RPMI8226 (cell line): ENCODE measurements at regions not wholly inside any gene's neighbourhood (a gene's known extent, or its start where the extent isn't known, plus 50 kb on each side); places are given as distances from the start of the nearest gene placed in this dataset.
"Not testable (repeated sequence)": the region's sequence is repeated elsewhere in the genome, so short reads cannot be mapped to it uniquely, and the experiment has no call there.

Source experiments
- DNase-seq: peaks from one replicate; pipeline ENCODE4 v3.0.0-alpha.2; 2015

DNA sequence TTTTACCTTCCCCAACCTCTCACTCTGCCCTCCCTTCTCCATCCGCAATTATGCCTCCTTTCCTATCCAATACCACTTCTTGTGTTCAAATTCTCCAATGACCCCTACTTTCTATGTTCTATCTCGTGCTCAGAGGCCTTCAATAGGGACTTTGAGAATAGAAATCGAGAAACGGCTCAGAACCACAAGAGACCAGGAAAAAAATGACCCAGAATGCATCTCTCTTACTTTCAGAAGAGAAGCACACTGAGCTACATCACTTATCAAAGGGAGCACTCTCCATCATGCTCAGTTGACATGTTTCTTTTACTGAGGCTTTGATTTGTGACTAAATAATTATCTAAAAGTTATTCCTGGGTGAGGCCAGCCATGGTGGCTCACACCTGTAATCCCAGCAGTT lies 162.4 kb upstream of the PRICKLE2 start:
- DNase-seq = no peak

DNA sequence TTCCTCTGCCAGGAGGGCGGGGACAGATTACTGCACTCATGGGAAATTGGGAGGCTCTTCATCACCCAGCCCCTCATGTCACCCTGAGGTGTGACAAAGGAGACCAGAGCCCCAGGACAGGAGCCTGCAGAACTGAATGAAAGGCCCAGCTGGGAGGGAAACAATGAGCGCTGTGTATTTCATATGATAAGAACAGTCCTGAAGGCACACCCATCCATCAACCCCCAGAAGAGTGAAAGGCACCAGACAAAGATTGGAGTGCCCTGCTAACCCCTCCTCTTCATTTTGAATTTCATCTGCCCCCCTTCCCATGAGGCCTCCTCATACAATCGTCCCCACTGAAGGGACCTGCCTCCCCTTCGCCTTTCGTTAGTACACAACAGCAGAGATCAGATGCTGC lies 160.0 kb upstream of the PRICKLE2 start:
- DNase-seq = no peak

DNA sequence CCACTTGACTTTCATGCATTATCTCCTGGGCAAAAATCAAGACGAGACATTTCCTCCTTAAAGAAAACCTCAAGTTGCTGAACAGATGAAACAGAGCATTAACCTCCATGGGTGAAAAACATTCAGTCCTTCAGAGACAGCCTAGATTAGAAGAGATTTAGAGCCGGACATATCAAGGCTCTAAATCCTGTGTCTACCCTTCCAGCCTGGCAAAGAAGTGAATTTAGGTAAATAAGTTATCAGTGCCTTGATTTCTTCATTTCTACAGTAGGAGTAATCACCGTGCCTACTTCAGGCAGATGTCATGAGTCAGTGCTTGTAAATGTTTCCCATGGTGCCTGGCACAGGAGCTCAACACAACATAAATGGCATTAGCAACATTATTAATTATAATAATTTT lies 159.3 kb upstream of the PRICKLE2 start:
- no peak for DNase-seq

DNA sequence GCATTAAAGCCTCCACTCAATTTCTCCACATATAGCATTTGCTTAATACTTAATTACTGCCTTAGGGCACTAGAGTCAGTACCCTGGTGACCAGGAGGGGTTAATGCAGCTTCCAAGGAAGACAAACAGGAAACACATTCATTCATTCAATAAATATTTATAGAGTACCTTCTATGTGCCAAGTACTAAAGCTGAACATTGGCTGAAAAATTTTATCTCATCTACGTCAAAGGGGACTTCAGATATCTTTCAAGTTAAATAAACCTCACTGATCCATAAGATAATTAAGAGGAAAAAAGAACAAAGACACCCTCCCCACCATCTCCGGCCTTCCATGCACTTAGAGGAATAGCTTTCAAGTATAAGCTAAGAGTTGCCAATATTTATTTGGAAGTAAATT lies 156.9 kb upstream of the PRICKLE2 start:
- DNase-seq = no peak

DNA sequence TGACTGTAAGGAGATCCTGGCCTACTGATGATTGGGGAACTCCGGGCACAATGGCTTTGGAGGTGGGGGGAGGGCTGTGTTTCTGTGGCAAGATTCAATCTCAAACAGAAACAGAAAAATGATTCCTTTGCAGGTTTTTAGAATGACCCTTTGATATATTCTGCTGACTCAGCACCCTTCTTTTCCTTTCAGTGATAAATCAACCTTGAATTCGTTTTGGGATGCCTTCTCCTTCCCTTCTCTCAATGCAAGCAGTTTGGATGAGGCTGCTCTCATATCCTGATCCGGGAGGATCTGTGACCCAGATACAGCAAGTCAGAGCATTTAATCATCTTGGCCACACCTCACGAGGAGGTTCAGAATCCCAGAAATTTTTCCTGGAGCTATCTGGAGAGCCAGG lies 156.1 kb upstream of the PRICKLE2 start:
- DNase-seq = no peak

DNA sequence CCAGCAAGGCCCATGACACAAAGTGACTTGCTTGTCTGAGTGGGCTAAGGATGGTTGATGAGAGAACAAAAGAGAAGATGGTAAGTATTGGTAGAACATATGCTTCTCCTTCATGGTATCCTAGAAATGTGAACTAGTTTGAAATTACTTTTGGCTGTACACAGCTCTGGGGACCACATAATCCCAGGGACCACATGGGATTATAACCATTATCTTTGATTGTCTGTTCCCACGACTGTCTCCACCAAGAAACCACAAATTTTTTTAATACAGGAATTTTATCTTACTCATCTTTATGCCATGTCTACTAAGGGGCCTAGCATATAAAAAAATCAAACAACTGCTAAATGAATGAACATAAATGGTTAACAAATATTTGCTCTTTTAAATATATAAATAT lies 155.3 kb upstream of the PRICKLE2 start:
- no peak for DNase-seq

DNA sequence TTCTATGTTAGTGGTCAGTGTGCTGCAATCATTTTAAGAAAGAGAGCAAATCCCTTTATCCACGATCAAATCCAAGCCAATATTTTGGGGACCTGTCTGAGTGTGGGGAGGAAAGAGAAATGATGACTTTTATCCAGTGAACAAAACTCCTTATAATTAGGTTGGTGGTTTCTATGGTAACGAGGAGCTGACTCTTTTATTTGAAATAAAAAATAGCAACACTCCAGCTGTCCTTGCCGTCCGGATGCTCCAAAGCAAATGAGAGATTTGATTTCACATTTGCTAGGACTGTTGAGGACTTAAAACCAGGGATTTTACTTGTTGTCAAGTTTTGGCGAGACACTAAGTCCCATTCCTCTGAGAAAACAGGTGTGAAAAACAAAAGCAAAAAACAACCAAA lies 154.0 kb upstream of the PRICKLE2 start:
- DNase-seq = no peak

DNA sequence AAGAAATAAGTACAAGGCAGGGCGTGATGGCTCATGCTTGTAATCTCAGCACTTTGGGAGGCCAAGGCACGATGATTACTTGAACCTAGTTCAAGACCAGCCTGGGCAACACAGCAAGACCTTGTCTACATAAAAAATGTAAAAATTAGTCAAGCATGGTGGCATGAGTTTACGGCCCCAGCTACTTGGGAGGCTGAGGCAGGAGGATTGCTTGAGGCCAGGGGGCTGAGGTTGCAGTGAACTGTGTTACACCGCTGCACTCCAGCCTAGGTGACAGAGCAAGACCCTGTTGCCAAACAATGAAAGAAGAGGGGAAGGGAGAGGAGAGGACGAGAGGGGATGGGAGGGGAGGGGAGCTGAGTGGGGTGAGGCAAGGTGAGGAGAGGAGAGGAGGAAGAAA lies 152.7 kb upstream of the PRICKLE2 start:
- no peak for DNase-seq

DNA sequence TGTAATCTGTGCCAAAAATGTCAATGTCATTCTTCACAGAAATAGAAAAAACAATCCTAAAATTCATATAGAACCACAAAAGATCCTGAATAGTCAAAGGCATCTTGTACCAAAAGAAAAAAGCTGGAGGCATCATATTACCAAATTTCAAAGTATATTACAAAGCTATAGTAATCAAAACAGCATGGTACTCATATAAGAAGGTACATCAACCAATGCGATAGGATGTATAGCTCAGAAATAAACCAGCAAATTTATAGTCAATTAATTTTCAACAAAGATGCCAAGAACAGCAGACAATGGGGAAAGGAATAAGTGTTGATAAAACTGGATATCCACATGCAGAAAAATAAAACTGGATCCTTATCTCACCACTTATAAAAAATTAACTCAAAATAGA lies 150.5 kb upstream of the PRICKLE2 start:
- no peak for DNase-seq

DNA sequence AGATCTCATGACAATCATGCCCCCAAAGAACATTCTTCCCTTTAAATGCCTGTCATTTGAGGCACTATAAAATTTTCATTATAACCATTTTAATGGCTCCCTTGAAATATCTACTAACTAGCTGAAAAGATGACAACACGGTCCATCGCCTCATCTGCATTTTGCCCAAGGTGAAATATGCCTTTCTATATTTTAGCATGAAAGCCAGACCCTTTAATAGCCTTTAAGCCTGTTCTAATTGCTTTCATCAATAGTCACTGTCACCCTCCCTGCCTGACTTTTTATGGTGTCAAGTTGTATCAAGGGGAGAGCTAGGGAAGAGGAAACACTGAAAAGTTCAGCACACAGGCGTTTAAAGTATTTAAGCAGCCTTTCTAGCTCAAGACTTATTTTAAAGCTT lies 144.1 kb upstream of the PRICKLE2 start:
- DNase-seq = no peak

DNA sequence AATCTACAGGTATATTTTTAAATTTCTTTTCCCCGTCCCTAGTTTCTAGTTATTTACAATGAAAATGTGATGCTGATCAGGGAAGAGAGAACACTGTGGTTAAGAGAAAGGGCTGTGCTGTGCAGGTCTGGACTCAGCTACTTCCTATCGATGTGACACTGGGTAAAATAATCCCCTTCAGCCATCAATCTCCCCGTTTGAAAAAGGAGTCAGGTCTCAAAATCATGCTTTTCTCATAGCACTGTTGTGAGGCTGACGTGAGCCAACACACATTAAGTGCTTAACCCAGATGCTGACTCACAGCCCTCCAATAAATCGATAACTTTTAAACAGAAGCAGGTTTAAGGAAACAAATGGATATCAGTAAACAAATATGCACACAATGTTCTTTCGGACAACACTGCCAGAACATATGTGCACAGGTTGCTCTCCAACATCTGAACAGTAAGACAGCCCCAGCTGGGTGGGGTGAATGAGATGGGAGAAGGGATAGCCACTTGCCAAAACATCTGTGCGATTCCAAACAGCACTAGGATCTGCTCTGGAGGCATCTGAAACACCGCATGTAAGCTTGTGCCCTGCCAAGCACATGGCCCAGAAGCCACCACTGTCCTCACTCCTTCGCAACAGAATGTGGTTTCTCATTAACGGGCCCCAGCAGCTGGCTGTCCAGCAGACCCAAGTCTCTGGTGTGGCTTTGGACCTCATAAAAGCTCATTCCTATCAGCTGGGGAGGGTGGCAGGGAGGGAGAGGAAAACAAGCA lies 143.2 kb upstream of the PRICKLE2 start:
- no peak for DNase-seq

DNA sequence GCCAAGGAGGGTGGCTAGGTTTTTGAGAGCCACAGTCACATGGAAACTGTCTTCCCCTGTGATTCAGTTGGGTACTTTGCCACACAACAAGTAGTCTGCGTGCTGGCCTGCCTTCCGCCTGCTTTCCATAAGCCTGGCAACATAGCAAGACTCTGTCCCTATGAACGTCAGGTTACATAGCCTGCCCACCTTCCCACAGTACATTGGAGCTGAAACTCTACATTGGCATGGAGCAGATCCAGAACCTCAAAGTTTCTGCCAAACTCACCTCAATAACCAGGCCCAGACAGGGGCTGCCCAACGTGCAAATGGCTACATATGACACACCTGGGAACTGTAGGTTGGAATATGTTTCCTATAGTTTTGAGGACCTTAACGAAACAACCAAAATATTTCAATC lies 140.6 kb upstream of the PRICKLE2 start:
- no peak for DNase-seq

DNA sequence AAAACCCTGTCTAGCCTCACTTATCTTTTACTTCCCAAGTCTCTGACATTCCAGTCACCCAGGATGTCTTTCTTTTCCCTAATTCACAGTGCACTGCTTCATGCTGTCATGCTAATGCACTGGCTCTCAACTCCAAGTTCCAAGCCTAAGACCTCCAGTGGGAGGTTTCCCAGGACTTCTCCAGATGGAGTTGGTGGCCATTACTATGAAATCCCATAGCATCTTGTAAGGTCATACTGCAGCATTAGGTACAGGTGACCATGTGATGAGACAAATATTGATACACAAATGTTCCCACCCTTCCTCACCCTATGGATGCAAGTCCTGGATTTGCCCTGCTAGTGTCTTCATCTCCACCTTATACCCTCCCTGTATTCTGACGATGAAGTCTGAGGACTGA lies 138.6 kb upstream of the PRICKLE2 start:
- no peak for DNase-seq

DNA sequence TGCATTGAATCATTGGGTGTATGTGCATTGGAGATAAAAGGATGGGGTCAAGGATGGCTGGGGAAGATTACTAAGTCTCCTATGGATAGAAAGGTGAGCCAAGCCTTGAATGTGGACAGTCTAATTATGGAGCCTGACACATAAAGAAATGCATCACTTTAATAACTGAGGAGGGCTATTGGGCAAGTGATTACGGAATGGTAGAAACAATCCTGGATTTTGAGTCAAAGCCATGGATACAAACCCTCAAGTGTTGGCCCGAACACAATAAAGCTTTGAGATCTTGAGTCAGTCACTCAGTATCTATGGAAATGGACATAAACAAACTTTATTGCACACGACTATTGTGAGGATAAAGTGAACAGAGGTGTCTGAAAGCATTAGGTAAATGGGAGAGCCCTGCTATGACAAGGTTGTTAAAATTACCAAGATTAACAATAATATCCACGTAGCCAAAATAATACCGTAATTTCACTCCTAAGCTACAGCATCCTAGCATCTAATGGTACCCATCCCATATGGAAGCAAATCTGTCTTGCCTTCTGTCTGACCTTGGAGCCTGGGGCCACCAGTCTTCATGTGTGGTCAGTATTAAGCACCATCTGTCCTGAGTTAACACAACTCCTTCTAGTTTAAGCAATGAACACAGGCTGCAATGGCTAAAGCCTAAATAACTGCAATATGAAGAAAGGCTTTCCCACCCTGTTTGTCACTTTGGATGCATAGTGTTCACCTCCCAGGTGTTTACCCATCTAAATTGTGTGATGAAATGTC lies 136.9 kb upstream of the PRICKLE2 start:
- no peak for DNase-seq

DNA sequence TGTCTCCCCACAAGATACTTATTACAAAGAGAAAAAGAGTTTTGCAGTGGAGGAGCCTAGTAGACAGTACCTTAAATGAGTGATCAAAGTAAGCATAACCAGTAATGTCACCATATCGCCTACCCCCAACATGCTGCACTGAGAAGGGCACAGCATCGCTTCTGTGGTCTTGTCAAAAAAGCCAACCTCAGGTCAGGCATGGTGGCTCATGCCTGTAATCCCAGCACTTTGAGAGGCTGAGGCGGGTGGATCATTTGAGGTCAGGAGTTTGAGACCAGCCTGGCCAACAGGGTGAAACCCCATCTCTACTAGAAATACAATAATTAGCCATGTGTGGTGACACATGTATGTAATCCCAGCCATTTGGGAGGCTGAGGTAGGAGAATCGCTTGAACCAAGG lies 135.8 kb upstream of the PRICKLE2 start:
- not testable (repeated sequence) for DNase-seq

DNA sequence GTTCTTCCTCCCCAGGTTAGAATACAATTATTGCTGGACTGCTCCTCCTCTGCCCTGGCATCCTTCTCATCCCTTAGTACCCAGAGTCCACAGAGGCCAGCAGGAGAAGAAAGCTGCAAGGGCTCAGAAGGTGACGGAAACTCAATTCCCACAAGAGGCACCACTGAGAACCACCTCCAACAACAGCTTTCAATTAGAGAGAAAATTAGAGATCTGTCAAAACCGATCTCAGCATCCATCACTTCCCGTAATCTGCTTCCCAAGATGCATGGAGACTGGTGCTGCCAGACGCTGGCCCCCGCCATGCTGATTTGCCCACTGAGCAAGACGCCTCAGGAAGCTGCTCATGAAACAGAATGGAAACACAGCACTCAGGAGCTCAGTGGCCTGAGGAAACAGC lies 135.0 kb upstream of the PRICKLE2 start:
- no peak for DNase-seq

DNA sequence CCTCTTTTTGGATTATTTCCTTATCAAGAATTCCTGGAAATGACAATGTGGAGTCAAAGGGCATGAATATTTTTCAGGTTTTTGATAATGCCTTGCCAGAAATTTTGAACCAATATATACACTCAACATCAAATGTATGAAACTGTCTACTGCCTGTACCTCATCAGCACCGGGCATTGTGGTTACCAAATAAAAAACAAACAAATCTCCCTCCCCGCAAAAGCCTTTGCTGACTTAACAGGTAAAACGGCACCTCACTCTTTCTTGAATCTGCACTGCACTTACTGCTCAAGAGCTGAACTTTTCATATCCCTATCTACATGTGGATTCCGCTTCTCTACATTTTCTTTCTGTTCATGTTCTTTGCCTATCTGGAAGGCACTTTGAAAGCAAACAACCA lies 134.5 kb upstream of the PRICKLE2 start:
- peak; percentile 47 for DNase-seq

DNA sequence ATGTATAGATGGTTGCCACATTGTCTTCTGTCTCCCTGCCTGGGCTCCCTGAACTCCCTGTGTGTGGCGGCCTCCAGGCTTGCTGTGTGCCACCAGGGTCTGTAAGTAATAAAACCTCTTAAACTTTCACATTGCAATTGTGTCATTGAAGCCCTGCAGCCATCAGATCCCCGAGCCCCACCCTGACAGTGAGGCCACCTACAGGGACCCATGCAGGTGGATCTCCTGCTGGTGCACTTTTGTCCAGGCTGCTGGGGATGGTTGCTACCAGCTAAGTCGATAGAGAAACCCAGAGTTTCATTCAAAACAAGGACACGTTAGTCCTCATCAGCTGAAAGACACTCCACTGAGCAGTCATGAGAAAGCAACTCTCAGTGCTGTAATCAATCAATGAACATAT lies 133.6 kb upstream of the PRICKLE2 start:
- peak; percentile 61 for DNase-seq

DNA sequence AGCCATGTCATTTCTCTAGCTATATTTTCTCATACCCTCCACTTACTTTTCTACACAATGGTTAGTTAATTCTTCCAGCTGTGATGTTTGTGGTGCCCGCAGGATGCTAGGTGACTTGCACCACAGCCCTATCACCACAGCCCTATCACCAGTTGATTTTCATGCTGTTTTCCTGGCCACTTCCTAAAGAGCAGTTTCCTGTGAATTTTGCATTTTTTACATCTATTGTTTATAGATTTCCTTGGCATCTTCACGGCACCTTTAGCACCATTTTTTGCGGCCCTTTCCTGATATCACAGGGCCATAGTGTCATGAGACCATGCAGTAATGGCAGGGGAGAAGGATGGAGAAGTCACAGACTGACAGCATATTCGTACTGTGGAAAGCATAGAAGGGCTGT lies 132.9 kb upstream of the PRICKLE2 start:
- DNase-seq = no peak

DNA sequence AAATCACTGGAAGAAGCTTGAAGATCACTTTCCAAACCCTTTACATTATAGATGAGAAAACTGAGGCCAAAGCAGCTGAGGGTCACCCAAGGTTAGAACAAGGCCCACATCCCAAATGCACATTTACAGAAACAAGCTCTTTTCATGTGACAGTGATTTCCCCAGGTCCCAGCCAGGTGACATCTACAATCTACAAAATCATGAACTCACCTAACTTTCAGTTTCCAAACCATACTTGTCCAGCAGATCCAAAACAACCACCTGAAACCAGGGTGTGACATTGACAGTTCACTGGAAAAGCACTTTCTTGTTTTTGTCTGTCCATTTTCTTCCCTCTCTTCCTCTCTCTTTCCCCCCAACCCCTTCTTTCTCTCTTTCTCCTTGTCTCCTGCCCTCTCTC lies 132.2 kb upstream of the PRICKLE2 start:
- DNase-seq = peak; percentile 62

DNA sequence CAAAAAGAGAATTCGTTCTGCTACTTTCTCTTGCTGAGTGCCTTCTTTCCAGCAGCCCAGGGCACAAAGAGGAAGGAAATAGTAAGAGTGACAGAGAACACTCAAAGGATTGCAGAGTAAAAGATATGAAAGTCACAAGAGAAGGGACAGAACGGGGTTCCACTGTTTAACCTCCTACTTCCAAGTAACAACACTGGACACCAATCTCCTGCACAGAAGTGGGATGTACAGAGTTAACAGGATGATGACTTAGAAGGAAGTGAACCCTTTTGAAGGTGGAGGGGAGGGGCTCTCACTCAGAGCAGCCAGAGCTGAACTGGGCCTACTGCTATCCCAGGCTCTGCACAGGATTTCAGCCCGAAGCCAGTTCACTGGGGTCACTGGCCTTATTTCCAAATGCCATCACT lies 130.1 kb upstream of the PRICKLE2 start:
- no peak for DNase-seq

DNA sequence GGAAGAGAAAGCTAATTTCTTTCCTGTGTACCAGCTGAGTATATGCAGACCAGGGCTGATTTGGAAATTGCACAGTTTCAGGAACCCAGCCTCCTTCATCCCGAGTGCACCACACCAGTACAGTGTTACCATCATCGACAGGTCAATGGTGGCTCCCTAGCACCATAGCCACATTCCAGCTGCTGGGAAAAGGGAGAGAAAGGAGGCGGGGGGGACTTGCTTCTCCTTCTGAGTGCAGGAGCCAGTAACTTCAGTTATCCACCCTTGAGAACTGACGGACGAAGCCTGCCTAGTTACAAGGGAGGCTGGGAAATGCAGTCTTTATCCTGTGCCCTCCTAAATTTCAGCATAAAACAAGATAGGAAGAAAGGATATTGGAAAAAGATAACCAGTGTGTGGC lies 129.7 kb upstream of the PRICKLE2 start:
- DNase-seq = no peak

DNA sequence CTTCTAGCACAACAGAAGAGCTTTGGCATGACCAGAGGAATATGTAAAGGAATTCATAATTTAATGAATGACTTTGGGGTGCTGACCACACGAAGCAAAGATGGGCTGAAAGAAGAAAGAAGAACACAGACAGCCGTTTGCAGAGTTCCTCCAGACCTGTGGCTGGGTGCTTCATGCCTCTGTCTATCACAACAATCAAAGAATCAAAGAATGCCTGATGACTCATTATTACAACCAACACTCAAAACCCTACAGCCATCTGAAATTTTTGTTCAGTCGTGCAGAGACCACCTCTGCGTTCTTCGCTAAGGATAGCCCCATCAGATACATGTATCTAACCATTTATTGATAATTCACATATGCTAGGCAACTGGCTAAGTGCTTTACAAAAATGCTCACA lies 129.0 kb upstream of the PRICKLE2 start:
- DNase-seq = no peak

DNA sequence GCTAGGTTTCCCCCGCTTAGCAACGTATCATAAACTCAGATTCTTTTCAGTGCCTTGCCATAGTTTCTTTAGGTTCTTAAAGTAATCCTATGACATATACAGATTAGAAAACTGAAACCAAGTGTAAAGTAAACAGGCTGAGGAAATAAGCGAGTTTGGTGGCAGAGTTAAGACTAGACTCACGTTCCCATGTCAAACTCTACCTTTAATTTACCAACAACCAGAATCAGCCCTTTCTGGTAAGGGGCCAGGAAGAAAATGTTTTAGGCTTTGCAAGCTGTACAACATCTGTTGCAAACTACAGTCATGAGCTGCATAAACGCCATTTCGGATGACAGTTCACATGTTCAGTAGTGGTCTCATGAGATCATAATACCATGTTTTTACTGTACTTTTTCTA lies 128.0 kb upstream of the PRICKLE2 start:
- DNase-seq = no peak

DNA sequence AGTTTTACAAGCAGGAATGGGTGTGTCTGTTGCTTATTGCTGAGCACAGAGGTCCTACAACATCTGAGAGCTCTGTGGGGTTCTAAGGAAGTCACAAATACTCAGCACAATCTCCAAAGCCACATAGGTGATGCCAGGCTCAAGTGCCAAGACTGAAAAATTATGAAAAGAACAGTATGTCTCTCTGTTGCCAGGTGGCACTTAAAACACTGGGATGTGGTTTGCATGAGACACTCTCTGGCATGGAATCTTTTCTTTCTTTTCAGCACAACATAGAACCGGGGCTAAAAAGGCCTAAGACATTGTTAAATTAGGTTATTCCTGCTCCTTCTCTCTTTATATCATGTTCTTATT lies 127.3 kb upstream of the PRICKLE2 start:
- peak; percentile 71 for DNase-seq
